ENCODE measurements at regions not wholly inside any gene's neighbourhood (a gene's known extent, or its start where the extent isn't known, plus 50 kb on each side); places are given as distances from the start of the nearest gene placed in this dataset.
"Not testable (repeated sequence)": the region's sequence is repeated elsewhere in the genome, so short reads cannot be mapped to it uniquely, and the experiment has no call there.

- not testable (repeated sequence) for TF ChIP-seq TP53 (CRISPR knock-in tag; IDR thresholded peaks at IDR 0.05); TEAD1 (CRISPR knock-in tag; IDR thresholded peaks at IDR 0.05); CTCF (IDR thresholded peaks at IDR 0.05); E2F4 (CRISPR knock-in tag; IDR thresholded peaks at IDR 0.05; ENCODE audit: borderline replicate concordance, low read depth)
These were observed 249.8 kb upstream of the USP15 start for GRCh38 chr12:62010331-62010906.
